ENCODE measurements at regions not wholly inside any gene's neighbourhood (a gene's known extent, or its start where the extent isn't known, plus 50 kb on each side); places are given as distances from the start of the nearest gene placed in this dataset.
"Not testable (repeated sequence)": the region's sequence is repeated elsewhere in the genome, so short reads cannot be mapped to it uniquely, and the experiment has no call there.

- in situ Hi-C loops (cut with HindIII; ENCODE audit: low sequenced_read_pairs) = no loop called here
Observed at GRCh38 chr5:174457141-174457678, 267.2 kb upstream of the MSX2 start.

DNA sequence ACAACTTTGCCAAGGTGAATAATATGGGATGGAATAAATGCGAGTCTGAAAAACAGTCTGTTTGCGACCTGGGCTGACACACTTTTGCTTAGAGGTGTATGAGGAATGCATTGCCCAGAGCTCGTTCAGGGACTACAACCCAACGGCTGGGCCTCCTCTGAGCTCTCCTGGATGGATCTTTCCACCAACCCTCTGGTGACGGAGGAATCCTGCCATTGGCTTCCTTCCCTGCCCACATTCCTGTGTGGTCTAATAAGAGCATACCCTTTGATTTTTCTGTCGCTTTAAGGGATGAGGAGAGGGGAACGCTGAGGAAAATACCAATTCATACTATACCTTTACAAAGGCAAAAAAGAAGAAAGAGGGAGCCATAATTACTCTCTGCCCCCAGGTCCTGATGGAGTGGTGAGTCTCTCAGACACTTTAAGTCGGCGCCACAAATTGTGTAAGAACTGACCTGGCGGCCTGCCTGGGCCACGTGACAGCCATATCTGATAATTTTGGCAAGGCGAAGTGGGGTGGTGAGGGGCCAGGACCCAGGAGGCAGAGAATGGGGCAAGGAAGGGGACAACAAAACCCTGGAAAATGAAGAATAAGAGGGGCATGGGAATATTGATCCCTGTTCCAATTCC, 265.2 kb upstream of the MSX2 start:
- in situ Hi-C loops (cut with HindIII; ENCODE audit: low sequenced_read_pairs) = no loop called here

DNA sequence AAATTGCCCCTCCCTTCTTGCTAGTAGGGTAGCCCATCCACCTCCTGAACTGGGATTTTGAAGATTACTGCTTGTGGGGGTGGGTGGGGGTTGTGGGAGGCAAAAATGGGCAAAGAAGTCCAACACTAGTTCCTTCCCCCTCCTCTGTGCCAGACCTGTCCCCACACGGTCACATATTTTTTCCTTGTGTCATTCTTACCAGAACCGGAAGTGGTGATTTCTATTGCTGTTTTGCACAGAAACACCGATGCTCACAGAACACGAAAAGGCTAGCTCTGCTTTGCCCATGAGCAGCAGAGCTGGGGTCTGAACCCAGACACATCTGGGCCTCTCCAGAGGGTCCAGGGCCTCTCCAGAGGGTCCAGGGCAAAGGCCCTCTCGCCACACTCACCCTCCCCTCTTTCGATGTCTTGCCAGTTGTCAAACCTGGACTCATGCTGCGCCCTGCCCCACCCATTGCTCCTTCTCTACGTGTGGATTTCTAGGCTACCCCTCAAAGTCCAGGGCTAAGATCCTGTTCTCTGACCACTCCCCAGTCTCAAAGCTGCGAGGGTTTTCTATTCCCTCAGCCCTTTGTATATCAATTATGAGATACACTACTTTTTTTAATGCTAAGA, 264.4 kb upstream of the MSX2 start:
- in situ Hi-C loops (cut with HindIII; ENCODE audit: low sequenced_read_pairs) = no loop called here

- in situ Hi-C loops (cut with HindIII; ENCODE audit: low sequenced_read_pairs) = no loop called here
Observed at GRCh38 chr5:174462129-174462528, 262.3 kb upstream of the MSX2 start.

DNA sequence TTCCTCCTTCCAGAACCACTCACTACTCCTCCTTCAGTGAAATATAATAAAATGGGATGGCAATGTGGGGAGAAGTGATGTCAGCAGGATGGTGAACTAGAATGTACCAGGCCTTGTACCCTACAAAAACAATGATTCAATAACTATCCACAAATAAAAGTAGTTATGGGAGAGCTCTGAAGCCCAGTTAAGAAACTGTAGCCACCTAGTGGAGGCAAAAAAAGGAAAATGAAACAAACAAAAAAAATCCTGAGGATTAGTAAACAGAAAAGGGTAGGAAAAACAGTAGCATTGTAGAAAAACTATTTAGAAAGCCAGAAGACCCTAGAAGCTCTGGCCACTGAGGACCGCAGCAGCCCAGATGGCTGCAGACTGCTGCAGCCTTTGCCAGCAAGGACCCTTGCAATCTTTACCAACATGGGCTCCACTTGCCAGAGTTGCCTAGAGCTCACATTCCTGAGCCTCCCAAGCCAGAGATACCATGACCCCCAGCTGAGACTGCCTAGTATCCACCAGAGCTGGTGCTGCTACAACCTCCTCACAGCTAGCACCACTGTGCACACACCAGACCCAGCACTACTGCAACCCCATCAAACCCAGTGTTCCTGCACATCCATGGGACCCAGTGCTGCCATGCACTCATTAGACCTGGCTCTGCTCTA, 259.7 kb upstream of the MSX2 start:
- in situ Hi-C loops (cut with HindIII; ENCODE audit: low sequenced_read_pairs) = no loop called here

DNA sequence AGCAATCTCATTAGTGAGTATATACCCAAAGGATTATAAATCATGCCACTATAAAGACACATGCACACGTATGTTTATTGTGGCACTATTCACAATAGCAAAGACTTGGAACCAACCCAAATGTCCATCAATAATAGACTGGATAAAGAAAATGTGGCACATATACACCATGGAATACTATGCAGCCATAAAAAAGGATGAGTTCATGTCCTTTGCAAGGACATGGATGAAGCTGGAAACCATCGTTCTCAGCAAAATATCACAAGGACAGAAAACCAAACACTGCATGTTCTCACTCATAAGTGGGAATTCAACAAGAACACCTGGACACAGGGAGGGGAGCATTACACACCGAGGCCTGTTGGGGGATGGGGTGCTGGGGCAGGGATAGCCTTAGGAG, 252.9 kb upstream of the MSX2 start:
- in situ Hi-C loops (cut with HindIII; ENCODE audit: low sequenced_read_pairs) = not testable (repeated sequence)

DNA sequence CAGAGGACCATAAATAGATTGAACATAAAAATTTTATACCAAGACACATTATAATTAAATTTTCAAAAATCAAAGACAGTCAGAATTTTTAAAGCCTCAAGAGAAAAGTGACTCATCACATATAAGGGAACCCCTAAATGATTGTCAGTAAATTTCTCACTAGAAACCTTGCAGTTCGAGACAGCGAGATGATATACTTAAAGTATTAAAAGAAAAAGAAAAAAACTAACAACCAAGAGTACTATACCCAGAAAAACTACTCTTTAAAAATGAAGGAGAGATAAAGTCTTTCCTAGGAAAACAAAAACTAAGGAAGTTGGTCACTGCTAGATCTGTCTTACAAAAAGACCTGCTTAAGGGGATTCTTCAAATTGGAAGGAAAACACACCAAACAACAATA, 251.4 kb upstream of the MSX2 start:
- in situ Hi-C loops (cut with HindIII; ENCODE audit: low sequenced_read_pairs) = no loop called here

- in situ Hi-C loops (cut with HindIII; ENCODE audit: low sequenced_read_pairs) = not testable (repeated sequence)
Observed at GRCh38 chr5:174476001-174476400, 248.4 kb upstream of the MSX2 start.

DNA sequence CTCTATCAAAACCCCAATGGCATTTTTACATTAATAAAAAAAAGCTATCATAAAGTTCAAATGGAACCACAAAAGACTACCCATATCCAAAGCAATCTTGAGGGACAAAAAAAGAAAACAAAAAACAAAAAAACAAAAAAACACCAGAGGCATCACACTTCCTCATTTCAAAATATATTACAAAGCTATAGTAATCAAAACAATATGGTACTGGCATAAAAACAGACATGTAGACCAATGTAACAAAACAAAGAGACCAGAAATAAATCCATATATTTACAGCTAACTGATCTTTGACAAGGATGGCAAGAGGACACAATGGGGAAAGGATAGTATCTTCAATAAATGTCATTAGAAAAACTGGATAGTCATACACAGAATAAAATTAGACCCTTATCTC, 245.1 kb upstream of the MSX2 start:
- in situ Hi-C loops (cut with HindIII; ENCODE audit: low sequenced_read_pairs) = no loop called here

DNA sequence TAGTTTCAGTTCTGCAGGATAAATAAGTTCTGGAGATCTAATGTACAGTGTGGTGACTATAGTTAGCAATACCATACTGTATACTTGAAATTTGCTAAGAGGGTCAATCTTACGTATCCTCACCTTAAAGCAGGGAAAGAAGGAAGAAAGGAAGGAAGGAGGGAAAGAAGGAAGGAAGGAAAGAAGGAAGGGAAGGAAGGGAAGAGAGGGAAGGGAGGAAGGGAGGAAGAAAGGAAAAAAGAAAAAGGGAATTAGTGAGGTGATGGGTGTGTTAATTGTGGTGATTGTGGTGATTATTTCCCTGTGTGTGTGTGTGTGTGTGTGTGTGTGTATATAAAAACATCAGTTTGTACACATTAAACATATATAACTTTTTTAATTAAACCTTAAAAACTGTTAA, 242.6 kb upstream of the MSX2 start:
- in situ Hi-C loops (cut with HindIII; ENCODE audit: low sequenced_read_pairs) = no loop called here

- in situ Hi-C loops (cut with HindIII; ENCODE audit: low sequenced_read_pairs) = no loop called here
Observed at GRCh38 chr5:174482607-174483024, 241.8 kb upstream of the MSX2 start.

- in situ Hi-C loops (cut with HindIII; ENCODE audit: low sequenced_read_pairs) = no loop called here
Observed at GRCh38 chr5:174483411-174483810, 241.0 kb upstream of the MSX2 start.

DNA sequence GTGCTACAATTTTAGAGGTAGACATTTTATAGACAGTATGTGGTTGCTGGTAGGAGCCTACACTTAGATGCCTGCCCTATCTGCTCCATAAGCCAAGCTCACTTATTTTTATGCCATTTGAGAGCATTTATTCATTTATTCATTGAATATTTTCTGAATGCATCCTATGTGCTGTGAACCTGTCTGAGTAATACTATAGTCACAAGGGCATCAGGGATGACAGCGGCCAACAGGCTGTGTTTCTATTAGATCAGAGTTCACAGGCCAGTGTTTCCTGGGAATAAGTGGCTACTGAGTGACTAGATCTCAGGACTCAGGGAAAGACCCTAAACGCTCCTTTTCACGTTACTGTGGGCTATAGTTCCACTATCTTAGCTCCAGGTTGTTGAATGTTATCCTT, 235.2 kb upstream of the MSX2 start:
- in situ Hi-C loops (cut with HindIII; ENCODE audit: low sequenced_read_pairs) = no loop called here

GRCh38 chr5:174489920-174490597, 234.3 kb upstream of the MSX2 start:
- in situ Hi-C loops (cut with HindIII; ENCODE audit: low sequenced_read_pairs) = no loop called here

DNA sequence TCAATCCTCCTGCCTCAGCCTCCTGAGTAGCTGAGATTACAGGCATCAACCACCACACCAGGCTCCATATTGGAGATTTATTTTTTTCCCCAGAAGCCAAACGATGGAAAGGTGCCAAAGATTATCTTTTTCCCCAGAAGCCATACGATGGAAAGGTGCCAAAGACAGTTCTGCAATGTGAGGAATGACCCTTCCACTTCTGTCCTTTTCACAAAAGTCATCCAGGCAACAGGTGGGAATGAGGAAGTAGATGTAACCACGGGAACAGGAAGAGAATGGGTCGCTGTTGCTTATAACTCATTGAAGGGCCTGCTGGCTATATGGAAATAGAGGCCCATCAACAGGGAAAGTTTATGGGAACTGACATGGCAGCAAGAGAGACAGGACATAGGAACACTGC, 233.7 kb upstream of the MSX2 start:
- in situ Hi-C loops (cut with HindIII; ENCODE audit: low sequenced_read_pairs) = no loop called here

DNA sequence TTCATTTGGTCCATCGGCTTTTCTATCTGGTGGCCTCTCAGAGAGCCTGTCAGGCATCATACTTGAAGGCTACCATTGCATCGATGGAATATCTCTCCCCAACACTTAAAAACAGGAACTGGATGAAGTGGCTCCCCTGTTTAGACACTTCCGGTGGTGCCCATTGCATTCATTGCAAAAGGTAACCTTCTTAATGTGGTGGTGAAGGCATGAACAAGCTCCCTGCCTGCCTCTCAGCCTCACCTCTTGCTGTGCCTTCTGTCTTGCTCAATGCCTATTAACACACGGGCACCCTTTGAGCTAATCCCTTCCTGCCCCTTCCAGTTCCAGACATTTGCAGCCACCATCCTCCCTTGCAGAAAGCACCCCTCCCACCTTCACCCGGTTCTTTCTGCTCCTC, 233.1 kb upstream of the MSX2 start:
- in situ Hi-C loops (cut with HindIII; ENCODE audit: low sequenced_read_pairs) = no loop called here

DNA sequence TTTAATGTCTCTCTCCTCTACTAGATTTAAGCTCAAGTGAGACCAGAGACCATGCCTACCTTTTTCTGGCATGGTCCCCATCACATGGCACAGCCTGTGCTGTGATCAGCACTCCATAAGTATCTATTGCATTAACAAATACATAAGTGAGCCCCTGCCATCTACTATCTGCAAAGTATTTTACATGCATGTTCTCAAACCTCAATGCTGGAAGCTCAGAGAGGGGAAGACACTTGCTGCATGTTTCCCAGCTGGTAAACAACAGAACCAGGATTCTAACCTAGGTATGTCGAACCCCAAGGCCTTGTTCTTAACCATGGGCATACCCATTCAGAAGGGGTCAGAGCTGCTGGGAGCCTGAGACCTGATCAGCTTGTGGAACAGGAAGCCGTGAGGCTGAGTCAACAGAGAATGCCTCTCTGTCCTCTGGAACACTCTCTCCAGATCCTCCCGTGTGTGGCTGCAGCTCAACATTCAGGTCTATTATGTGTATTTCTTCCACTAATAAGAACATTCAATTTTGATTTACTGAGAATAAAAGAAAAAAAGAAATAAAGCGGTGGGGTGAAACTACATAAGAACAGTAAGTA, 232.5 kb upstream of the MSX2 start:
- in situ Hi-C loops (cut with HindIII; ENCODE audit: low sequenced_read_pairs) = no loop called here

DNA sequence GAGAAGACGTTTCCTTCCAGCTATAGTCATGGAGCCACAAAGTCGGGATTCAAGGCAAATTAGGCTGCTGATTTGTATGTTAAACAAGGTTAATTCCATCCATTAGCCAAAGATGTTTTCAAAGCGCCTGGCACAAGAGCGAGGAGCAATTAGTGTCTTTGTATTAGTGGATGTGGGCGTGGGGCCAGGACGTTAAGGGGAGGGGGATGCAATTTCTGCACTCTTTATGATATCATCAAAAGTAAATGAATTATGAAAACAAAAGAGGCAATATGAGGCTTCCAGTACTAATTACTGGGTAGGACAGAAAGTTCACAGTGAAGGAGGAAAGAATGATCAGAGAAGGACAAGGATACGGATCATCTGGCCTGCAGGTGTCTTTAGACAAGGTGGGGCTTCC, 230.9 kb upstream of the MSX2 start:
- in situ Hi-C loops (cut with HindIII; ENCODE audit: low sequenced_read_pairs) = no loop called here

DNA sequence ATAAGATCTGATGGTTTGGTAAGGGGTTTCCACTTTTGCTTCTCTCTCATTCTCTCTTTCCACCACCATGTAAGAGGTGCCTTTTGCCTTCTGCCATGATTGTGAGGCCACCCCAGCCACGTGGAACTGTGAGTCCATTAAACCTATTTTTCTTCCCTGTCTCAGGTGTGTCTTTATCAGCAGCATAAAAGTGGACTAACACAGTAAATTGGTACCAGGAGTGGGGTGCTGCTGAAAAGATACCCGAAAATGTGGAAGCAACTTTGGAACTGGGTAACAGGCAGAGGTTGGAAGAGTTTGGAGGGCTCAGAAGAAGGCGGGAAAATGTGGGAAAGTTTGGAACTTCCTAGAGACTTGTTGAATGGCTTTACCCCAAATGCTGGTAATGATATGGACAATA, 226.4 kb upstream of the MSX2 start:
- in situ Hi-C loops (cut with HindIII; ENCODE audit: low sequenced_read_pairs) = not testable (repeated sequence)

DNA sequence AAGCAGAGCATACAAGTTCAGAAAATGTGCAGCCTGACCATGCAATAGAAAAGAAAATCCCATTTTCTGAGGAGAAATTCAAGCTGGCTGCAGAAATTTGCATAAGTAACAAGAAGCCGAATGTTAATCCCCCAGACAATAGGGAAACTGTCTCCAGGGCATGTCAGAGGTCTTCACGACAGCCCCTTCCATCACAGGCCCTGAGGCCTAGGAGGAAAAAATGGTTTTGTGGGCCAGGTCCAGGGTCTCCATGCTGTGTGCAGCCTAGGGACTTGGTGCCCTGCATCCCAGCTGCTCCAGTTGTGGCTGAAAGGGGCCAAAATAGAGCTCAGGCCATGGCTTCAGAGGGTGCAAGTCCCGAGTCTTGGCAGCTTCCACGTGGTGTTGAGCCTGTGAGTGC, 225.8 kb upstream of the MSX2 start:
- in situ Hi-C loops (cut with HindIII; ENCODE audit: low sequenced_read_pairs) = not testable (repeated sequence)

- in situ Hi-C loops (cut with HindIII; ENCODE audit: low sequenced_read_pairs) = loop anchor here (10.0 kb wide), 1 partner anchor 66 kb away; no protein-coding TSS in a partner anchor
Observed at GRCh38 chr5:174500636-174501035, 223.7 kb upstream of the MSX2 start.

All from DLD1 (cell line).